ENCODE measurements at regions not wholly inside any gene's neighbourhood (a gene's known extent, or its start where the extent isn't known, plus 50 kb on each side); places are given as distances from the start of the nearest gene placed in this dataset.

- TF ChIP-seq, protein P1, sequence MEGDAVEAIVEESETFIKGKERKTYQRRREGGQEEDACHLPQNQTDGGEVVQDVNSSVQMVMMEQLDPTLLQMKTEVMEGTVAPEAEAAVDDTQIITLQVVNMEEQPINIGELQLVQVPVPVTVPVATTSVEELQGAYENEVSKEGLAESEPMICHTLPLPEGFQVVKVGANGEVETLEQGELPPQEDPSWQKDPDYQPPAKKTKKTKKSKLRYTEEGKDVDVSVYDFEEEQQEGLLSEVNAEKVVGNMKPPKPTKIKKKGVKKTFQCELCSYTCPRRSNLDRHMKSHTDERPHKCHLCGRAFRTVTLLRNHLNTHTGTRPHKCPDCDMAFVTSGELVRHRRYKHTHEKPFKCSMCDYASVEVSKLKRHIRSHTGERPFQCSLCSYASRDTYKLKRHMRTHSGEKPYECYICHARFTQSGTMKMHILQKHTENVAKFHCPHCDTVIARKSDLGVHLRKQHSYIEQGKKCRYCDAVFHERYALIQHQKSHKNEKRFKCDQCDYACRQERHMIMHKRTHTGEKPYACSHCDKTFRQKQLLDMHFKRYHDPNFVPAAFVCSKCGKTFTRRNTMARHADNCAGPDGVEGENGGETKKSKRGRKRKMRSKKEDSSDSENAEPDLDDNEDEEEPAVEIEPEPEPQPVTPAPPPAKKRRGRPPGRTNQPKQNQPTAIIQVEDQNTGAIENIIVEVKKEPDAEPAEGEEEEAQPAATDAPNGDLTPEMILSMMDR (IDR thresholded peaks at IDR 0.05): no peak
- no peak for TF ChIP-seq POLR2AphosphoS5 (IDR thresholded peaks at IDR 0.05)
Measured at GRCh38 chr2:120583121-120583520, 152.5 kb upstream of the GLI2 start.
